KMS-11 (cell line): ENCODE measurements at regions not wholly inside any gene's neighbourhood (a gene's known extent, or its start where the extent isn't known, plus 50 kb on each side); places are given as distances from the start of the nearest gene placed in this dataset.

Source experiments
- H2AFZ ChIP-seq: fragments of 200-600 bp; sonication (generic); 2 replicates; pipeline ENCODE4 v1.6.1; 2016; ENCODE audit warnings: antibody characterized with exemption, mixed run types, low read depth
- H3K27ac ChIP-seq: fragments of 200-600 bp; sonication (generic); 2 replicates; pipeline ENCODE4 v1.6.1; 2016; ENCODE audit warnings: mild to moderate bottlenecking, mixed run types
- H3K27me3 ChIP-seq: fragments of 200-600 bp; sonication (generic); 2 replicates; pipeline ENCODE4 v1.6.1; 2017; ENCODE audit warnings: mild to moderate bottlenecking, low read depth, mixed run types, moderate library complexity; ENCODE audit not compliant: insufficient read depth
- H3K36me3 ChIP-seq: fragments of 200-600 bp; sonication (generic); 2 replicates; pipeline ENCODE4 v1.6.1; 2017; ENCODE audit warnings: mild to moderate bottlenecking, mixed run types; ENCODE audit not compliant: insufficient read depth
- H3K4me1 ChIP-seq: fragments of 200-600 bp; sonication (generic); 2 replicates; pipeline ENCODE4 v1.6.1; 2016; ENCODE audit warnings: mild to moderate bottlenecking, low read depth, mixed run types; ENCODE audit not compliant: poor library complexity, severe bottlenecking
- H3K4me2 ChIP-seq: fragments of 200-600 bp; sonication (generic); 2 replicates; pipeline ENCODE4 v1.7.0; 2016; ENCODE audit warnings: mild to moderate bottlenecking, mixed run types
- H3K4me3 ChIP-seq: fragments of 200-600 bp; sonication (generic); IDR thresholded peaks from 2 replicates; pipeline ENCODE4 v1.6.1; 2017; ENCODE audit warnings: low read depth, low read length, mixed read lengths; ENCODE audit not compliant: insufficient read depth
- H3K79me2 ChIP-seq: fragments of 200-600 bp; sonication (generic); 2 replicates; pipeline ENCODE4 v1.6.1; 2016; ENCODE audit warnings: low read depth, mixed run types; ENCODE audit not compliant: insufficient read depth
- H3K9ac ChIP-seq: fragments of 200-600 bp; sonication (generic); 2 replicates; pipeline ENCODE4 v1.6.1; 2016; ENCODE audit warnings: mild to moderate bottlenecking, mixed run types
- H4K20me1 ChIP-seq: fragments of 200-600 bp; sonication (generic); 2 replicates; pipeline ENCODE4 v1.6.1; 2016; ENCODE audit warnings: mild to moderate bottlenecking, mixed run types; ENCODE audit not compliant: insufficient read depth
- CTCF ChIP-seq: fragments of 200-600 bp; sonication (generic); conservative IDR thresholded peaks from 2 replicates; pipeline ENCODE4 v1.6.1; 2017; ENCODE audit warnings: low read depth, mild to moderate bottlenecking, antibody characterized with exemption, low read length, moderate library complexity, mixed read lengths

- no peak overlapping the region for H3K9ac ChIP-seq
- H3K79me2 ChIP-seq: no peaks in the 10 kb centered on the region
- no peaks in the 10 kb centered on the region for H3K4me1 ChIP-seq
- H3K36me3 ChIP-seq: no peaks in the 10 kb centered on the region
- H3K4me3 ChIP-seq: no peak overlapping the region
- no peak for TF ChIP-seq CTCF
- no peak overlapping the region for H3K27ac ChIP-seq
- H3K27me3 ChIP-seq: no peaks in the 10 kb centered on the region
- H2AFZ ChIP-seq: no peak overlapping the region
- no peak overlapping the region for H3K4me2 ChIP-seq
- H4K20me1 ChIP-seq: no peaks in the 10 kb centered on the region
These were observed 482.7 kb upstream of the EEF2KMT start for GRCh38 chr16:5580296-5580695.

- Histone ChIP-seq H3K79me2 (no peaks in the 10 kb centered on the region), H3K4me2 (no peak overlapping the region), H3K4me1 (no peaks in the 10 kb centered on the region), H2AFZ (no peak overlapping the region), H3K27me3 (no peaks in the 10 kb centered on the region), H3K9ac (no peak overlapping the region), H3K27ac (no peak overlapping the region), H3K4me3 (no peak overlapping the region), H3K36me3 (no peaks in the 10 kb centered on the region), H4K20me1 (no peaks in the 10 kb centered on the region)
- no peak for TF ChIP-seq CTCF
These were observed 481.4 kb upstream of the EEF2KMT start for GRCh38 chr16:5578980-5579379.

- Histone ChIP-seq H3K27me3 (no peaks in the 10 kb centered on the region), H3K4me2 (no peak overlapping the region), H2AFZ (no peak overlapping the region), H4K20me1 (no peaks in the 10 kb centered on the region), H3K9ac (no peak overlapping the region), H3K4me3 (no peak overlapping the region), H3K27ac (no peak overlapping the region), H3K36me3 (no peaks in the 10 kb centered on the region), H3K4me1 (no peaks in the 10 kb centered on the region), H3K79me2 (no peaks in the 10 kb centered on the region)
- no peak for TF ChIP-seq CTCF
These were observed 479.9 kb upstream of the EEF2KMT start for GRCh38 chr16:5577463-5577862.

- Histone ChIP-seq H3K79me2 (no peaks in the 10 kb centered on the region), H3K4me1 (no peaks in the 10 kb centered on the region), H3K27me3 (no peaks in the 10 kb centered on the region), H2AFZ (no peak overlapping the region), H3K36me3 (no peaks in the 10 kb centered on the region), H3K9ac (no peak overlapping the region), H4K20me1 (no peaks in the 10 kb centered on the region), H3K27ac (no peak overlapping the region), H3K4me3 (no peak overlapping the region), H3K4me2 (no peak overlapping the region)
- TF ChIP-seq CTCF: no peak
These were observed 478.2 kb upstream of the EEF2KMT start for GRCh38 chr16:5575646-5576245.
